Osteoblast (primary cell): ENCODE measurements at regions not wholly inside any gene's neighbourhood (a gene's known extent, or its start where the extent isn't known, plus 50 kb on each side); places are given as distances from the start of the nearest gene placed in this dataset.
"Not testable (repeated sequence)": the region's sequence is repeated elsewhere in the genome, so short reads cannot be mapped to it uniquely, and the experiment has no call there.

Experiments used
- DNase-seq: peaks from one replicate; pipeline ENCODE4 v3.0.0; 2011; ENCODE audit warnings: low spot score, mixed read lengths; ENCODE audit not compliant: insufficient read length; ENCODE audit errors: missing footprints
- H2AFZ ChIP-seq: 2 replicates; pipeline ENCODE4 v1.6.0; 2011; ENCODE audit warnings: mild to moderate bottlenecking, low read length
- H3K27ac ChIP-seq: 2 replicates; pipeline ENCODE4 v1.5.1; 2011; ENCODE audit warnings: mild to moderate bottlenecking, low read depth, low read length, moderate library complexity
- H3K27me3 ChIP-seq: 2 replicates; pipeline ENCODE4 v1.6.0; 2012; ENCODE audit warnings: mild to moderate bottlenecking, control low read depth, inconsistent platforms, low read length, moderate library complexity; ENCODE audit not compliant: insufficient read depth
- H3K36me3 ChIP-seq: 2 replicates; pipeline ENCODE4 v1.5.1; 2011; ENCODE audit warnings: mild to moderate bottlenecking, low read length, control low read depth, moderate library complexity; ENCODE audit not compliant: insufficient read depth
- H3K4me1 ChIP-seq: 2 replicates; pipeline ENCODE4 v1.5.1; 2011; ENCODE audit warnings: mild to moderate bottlenecking, low read length, control low read depth, moderate library complexity; ENCODE audit not compliant: insufficient read depth
- H3K4me2 ChIP-seq: 2 replicates; pipeline ENCODE4 v1.6.0; 2011; ENCODE audit warnings: mild to moderate bottlenecking, low read length; ENCODE audit not compliant: insufficient read depth
- H3K4me3 ChIP-seq: fragments of 200-600 bp; sonication (generic); 3 replicates; pipeline ENCODE4 v1.5.1; 2012; ENCODE audit warnings: mild to moderate bottlenecking, low read length, inconsistent platforms; ENCODE audit not compliant: insufficient read depth
- H3K79me2 ChIP-seq: 2 replicates; pipeline ENCODE4 v1.6.0; 2012; ENCODE audit warnings: mild to moderate bottlenecking, low read length, control low read depth, inconsistent platforms; ENCODE audit not compliant: insufficient read depth
- H3K9me3 ChIP-seq: 2 replicates; pipeline ENCODE4 v1.5.1; 2011; ENCODE audit warnings: low read depth, low read length, control low read depth
- H4K20me1 ChIP-seq: 2 replicates; pipeline ENCODE4 v1.6.0; 2012; ENCODE audit warnings: mild to moderate bottlenecking, low read length, control low read depth; ENCODE audit not compliant: insufficient read depth

DNA sequence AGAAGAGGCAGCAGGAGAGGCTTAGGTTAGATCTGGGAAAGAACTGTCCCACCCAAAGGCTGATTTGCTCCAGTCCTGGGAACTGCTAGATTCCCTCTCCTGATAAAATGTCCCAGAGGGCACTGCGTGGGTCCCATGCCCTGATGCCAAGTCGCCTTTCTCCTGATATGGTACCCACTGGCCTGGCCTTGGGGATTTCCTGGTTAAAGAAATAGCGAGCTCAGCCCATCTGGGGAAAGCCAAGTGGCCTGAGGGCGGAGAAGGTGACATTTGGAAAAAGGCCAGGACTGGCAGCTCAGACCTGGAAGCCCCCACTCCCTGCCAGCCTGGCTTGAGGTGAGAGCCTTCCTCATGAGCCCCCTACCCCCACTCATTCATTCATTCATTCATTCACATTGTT, 94.2 kb downstream of the NSUN5 start:
- not testable (repeated sequence) for H3K4me2 ChIP-seq, H2AFZ ChIP-seq, H4K20me1 ChIP-seq, H3K4me3 ChIP-seq, H3K27ac ChIP-seq, H3K9me3 ChIP-seq, H3K36me3 ChIP-seq, H3K4me1 ChIP-seq, H3K79me2 ChIP-seq, DNase-seq, H3K27me3 ChIP-seq

- H2AFZ ChIP-seq, H3K9me3 ChIP-seq, H3K4me1 ChIP-seq, H4K20me1 ChIP-seq, H3K36me3 ChIP-seq, H3K4me2 ChIP-seq, H3K27me3 ChIP-seq, H3K27ac ChIP-seq, DNase-seq, H3K79me2 ChIP-seq, H3K4me3 ChIP-seq: not testable (repeated sequence)
These were observed 95.5 kb downstream of the NSUN5 start for GRCh38 chr7:73213076-73213475.

DNA sequence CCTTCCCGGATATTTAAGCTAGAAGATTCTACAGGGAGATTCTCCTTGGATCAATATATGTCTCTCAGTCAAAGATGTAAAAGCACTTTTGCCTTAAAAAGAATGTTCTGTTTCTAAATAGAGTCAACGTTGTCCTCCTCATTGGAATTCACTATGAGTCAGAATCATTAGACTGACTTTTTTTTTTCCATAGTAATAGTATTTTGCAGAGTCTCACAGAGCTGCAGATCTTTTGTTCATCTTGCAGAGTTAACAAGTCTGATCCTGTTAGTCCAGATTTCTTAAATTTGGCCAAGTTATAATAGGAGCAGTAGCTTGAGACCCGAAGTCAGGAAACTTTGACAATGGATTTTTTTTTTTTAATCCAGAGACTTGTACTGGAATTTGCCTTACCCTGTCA, 103.0 kb downstream of the NSUN5 start:
- not testable (repeated sequence) for H3K4me3 ChIP-seq, H3K4me1 ChIP-seq, H2AFZ ChIP-seq, H3K27me3 ChIP-seq, DNase-seq, H3K79me2 ChIP-seq, H4K20me1 ChIP-seq, H3K36me3 ChIP-seq, H3K9me3 ChIP-seq, H3K27ac ChIP-seq, H3K4me2 ChIP-seq

DNA sequence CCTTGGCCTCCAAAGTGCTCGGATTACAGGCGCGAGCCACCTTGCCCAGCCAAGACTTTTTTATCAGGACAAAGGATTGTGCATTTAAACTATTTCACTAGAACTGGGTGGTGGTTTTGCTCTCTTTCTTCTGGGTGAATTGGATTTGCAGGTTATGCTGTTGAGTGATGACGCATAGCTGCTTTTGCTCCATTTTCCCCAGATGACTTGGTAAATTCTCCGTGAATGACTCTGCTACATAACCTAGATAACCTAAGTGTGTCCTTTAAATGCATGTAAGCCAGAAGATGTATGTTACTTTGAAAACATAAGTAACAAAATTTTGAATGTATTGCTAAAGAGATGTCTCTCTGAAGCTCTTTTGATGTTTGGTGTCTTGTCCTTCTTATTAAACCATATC, 103.7 kb downstream of the NSUN5 start:
- H3K4me3 ChIP-seq, H3K36me3 ChIP-seq, H3K79me2 ChIP-seq, H3K4me1 ChIP-seq, H3K4me2 ChIP-seq, H3K9me3 ChIP-seq, H3K27ac ChIP-seq, H3K27me3 ChIP-seq, H2AFZ ChIP-seq, H4K20me1 ChIP-seq, DNase-seq: not testable (repeated sequence)

DNA sequence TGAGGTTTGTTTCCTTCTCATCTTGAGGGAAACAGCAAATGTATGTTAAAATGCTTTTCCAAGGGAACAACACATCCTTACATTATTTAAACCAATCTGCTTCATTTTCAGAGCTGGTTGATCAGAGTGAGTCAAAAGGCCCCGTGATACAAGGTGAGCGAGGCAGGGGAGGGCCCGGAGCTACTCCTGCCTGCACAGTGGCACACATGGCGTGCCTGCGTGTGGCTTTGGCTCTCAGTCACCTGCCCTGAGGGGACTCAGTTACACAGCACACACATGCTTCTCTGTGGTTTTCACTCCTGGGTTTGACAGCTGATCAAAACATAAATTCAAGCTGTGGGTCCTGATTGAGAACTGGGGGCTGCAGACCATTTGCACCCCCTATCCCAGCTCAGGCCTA, 105.3 kb downstream of the NSUN5 start:
- H3K9me3 ChIP-seq, H2AFZ ChIP-seq, H3K79me2 ChIP-seq, H3K4me2 ChIP-seq, H4K20me1 ChIP-seq, H3K36me3 ChIP-seq, H3K4me3 ChIP-seq, H3K27me3 ChIP-seq, DNase-seq, H3K4me1 ChIP-seq, H3K27ac ChIP-seq: not testable (repeated sequence)

DNA sequence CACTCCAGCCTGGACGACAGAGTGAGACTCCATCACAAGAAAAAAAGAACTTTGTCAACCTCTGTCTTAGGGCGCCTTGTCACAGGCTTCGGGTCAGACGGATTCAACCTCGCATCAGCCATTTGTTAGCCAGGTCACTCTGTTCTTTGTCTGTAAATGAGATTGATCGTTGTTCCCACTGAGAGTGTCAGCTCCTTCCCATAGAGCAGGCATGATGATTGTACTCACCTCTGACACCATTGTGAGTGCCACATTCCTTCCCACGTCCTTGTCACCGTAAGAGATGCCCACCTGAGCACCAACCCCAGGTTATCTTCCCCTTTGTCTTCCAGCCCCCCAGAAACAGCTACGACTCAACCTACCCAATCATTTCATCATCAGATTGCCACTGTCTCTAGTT, 107.4 kb downstream of the NSUN5 start:
- H3K27ac ChIP-seq: not testable (repeated sequence)

GRCh38 chr7:73200518-73201099, 108.0 kb downstream of the NSUN5 start:
- not testable (repeated sequence) for H3K4me1 ChIP-seq, DNase-seq, H3K79me2 ChIP-seq

More for the DNA sequence above, 107.4 kb downstream of the NSUN5 start:
- H3K4me3 ChIP-seq, H3K4me1 ChIP-seq, H3K27me3 ChIP-seq, H3K36me3 ChIP-seq, H3K4me2 ChIP-seq, DNase-seq, H2AFZ ChIP-seq, H3K79me2 ChIP-seq, H3K9me3 ChIP-seq, H4K20me1 ChIP-seq: not testable (repeated sequence)

DNA sequence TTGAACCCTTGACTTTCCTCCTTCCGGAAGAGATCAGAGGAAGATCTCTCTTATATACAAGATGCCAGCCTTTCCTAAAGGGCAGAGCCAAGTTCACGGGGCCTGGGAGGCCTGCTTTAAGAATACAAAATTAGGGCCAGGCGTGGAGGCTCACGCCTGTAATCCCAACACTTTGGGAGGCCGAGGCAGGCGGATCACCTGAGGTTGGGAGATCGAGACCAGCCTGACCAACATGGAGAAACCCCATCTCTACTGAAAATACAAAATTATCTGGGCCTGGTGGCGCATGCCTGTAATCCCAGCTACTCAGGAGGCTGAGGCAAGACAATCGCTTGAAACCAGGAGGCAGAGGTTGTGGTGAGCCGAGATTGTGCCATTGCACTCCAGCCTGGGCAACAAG, 108.2 kb upstream of the SPDYE9 start:
- not testable (repeated sequence) for H3K9me3 ChIP-seq, H3K36me3 ChIP-seq, H3K79me2 ChIP-seq, H3K4me1 ChIP-seq, H3K27me3 ChIP-seq, H3K27ac ChIP-seq, H3K4me3 ChIP-seq, H2AFZ ChIP-seq, H4K20me1 ChIP-seq, H3K4me2 ChIP-seq, DNase-seq

More at GRCh38 chr7:73200518-73201099, 108.0 kb downstream of the NSUN5 start:
- H3K4me3 ChIP-seq, H2AFZ ChIP-seq, H3K36me3 ChIP-seq, H3K4me2 ChIP-seq, H4K20me1 ChIP-seq, H3K9me3 ChIP-seq, H3K27me3 ChIP-seq, H3K27ac ChIP-seq: not testable (repeated sequence)

DNA sequence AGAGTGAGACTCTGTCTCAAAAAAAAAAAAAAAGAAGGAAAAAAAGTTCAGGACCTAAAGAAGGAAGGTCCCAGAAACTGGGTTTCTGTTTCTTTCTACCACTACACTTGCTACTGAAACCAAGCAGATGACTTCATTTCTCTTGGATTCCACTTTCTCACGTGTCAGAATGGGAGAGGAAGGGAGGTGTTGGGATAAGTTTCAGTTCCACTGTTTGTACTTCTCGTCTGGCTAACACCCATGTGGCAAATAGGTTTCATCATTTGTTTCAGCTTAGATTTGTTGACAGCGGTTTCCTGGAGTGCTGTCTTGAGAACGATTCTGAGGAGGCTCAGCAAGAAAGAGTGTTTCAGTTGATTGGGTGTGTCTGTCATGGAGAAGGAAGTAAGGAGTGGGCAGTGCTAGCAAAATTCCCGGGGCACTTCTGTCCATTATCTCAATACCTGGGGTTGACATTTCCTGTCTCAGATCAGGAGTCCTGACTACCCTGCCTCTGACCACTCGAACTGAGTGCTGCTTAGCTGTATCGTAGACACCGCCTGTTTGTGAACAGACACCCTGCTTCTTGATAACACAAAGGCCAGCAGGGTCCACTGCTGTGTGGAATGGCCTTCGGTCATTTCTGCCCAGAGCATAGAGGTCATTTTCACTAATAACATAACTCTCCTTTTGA, 104.8 kb upstream of the SPDYE9 start:
- H2AFZ ChIP-seq, H3K27me3 ChIP-seq, H3K9me3 ChIP-seq, H3K4me1 ChIP-seq, H3K79me2 ChIP-seq, DNase-seq, H3K27ac ChIP-seq, H3K4me2 ChIP-seq, H4K20me1 ChIP-seq, H3K4me3 ChIP-seq, H3K36me3 ChIP-seq: not testable (repeated sequence)
